AG09319 (cell line): ENCODE measurements at regions not wholly inside any gene's neighbourhood (a gene's known extent, or its start where the extent isn't known, plus 50 kb on each side); places are given as distances from the start of the nearest gene placed in this dataset.
"Not testable (repeated sequence)": the region's sequence is repeated elsewhere in the genome, so short reads cannot be mapped to it uniquely, and the experiment has no call there.

ENCODE experiments used
- DNase-seq: peaks from one replicate; pipeline ENCODE4 v3.0.0-alpha.2; 2010; ENCODE audit warnings: low read depth; ENCODE audit errors: extremely low read depth
- TF ChIP-seq, protein P1 (sequence below): IDR thresholded peaks from 2 replicates; pipeline ENCODE4 v1.5.1; 2011; ENCODE audit warnings: low read depth, mild to moderate bottlenecking, inconsistent platforms, low read length, moderate library complexity

- TF ChIP-seq, protein P1, sequence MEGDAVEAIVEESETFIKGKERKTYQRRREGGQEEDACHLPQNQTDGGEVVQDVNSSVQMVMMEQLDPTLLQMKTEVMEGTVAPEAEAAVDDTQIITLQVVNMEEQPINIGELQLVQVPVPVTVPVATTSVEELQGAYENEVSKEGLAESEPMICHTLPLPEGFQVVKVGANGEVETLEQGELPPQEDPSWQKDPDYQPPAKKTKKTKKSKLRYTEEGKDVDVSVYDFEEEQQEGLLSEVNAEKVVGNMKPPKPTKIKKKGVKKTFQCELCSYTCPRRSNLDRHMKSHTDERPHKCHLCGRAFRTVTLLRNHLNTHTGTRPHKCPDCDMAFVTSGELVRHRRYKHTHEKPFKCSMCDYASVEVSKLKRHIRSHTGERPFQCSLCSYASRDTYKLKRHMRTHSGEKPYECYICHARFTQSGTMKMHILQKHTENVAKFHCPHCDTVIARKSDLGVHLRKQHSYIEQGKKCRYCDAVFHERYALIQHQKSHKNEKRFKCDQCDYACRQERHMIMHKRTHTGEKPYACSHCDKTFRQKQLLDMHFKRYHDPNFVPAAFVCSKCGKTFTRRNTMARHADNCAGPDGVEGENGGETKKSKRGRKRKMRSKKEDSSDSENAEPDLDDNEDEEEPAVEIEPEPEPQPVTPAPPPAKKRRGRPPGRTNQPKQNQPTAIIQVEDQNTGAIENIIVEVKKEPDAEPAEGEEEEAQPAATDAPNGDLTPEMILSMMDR, result no peak
Observed at GRCh38 chr17:33716957-33717356, 423.9 kb upstream of the ASIC2 start.

GRCh38 chr17:33723736-33724135 is 430.6 kb upstream of the ASIC2 start:
- DNase-seq, result not testable (repeated sequence)

More at GRCh38 chr17:33716957-33717356, 423.9 kb upstream of the ASIC2 start:
- no peak for DNase-seq

DNA sequence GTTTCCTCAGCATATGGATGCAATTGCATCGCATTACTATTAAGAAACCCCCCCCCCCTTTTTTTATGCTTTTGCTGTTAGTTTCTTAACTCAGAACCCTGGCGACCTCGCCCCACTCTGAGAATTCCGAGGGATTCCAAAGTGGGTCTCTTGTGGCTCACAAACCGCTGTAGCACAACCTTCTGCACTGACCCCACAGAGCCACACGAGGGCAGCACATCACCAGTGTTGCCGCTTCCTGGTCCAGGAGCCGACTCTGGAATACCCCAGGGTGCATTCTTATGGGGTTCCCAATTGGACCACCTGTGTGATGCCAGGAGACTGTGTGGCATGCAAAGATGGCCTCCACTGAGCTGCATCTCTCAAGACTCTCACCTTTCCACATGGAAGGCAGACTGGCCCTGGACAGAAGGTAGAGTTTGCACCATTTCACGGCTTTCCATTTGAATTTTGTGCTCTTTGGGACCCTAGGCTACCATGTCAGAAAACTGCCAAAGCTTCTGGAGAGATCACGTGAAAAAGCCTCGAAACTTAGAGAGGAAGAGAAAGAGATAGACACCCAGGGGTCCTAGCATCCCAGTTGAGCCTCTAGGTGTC is 432.7 kb upstream of the ASIC2 start:
- TF ChIP-seq, protein P1, result peak; percentile 64
- DNase-seq, result no peak

DNA sequence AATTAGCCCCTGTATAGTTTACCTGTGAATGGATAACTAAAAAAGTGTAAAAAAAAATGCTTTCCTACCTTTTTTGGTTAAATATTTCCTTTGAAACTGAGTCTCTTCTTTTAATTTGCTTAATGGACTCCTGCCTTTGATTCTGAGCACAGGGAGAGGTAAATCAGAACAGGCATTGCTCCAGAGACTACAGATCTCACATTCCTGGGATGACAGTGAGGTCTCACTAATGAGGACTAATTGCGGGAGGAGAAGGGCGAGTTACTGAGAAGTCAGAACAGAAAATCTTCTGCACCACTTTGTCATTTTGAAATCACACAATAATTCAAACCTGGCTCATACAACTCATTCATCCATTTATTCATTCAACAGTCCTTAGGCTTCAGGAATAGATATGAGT is 437.0 kb upstream of the ASIC2 start:
- TF ChIP-seq, protein P1, result no peak
- DNase-seq, result no peak

- no peak for DNase-seq
- TF ChIP-seq, protein P1, result no peak
Observed at GRCh38 chr17:33732116-33732515, 439.0 kb upstream of the ASIC2 start.

DNA sequence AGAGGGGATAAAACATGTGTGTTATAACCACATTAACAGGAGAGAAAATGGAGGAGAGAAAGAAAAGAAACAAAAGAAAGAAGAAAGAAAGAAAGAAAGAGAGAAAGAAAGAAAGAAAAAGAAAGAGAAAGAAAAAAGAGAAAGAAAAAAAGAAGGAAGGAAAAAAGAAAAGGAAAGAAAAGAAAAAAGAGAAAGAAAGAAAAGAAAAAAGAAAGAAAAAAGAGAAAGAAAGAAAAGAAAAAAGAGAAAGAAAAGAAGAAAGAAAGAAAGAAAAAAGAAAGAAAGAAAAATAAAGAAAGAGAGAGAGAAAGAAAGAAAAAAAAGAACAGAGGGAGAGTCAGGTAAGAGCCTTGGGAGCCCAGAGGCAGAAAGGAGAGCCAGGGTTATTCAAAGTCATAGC is 446.6 kb upstream of the ASIC2 start:
- DNase-seq, result no peak
- TF ChIP-seq, protein P1, result no peak

DNA sequence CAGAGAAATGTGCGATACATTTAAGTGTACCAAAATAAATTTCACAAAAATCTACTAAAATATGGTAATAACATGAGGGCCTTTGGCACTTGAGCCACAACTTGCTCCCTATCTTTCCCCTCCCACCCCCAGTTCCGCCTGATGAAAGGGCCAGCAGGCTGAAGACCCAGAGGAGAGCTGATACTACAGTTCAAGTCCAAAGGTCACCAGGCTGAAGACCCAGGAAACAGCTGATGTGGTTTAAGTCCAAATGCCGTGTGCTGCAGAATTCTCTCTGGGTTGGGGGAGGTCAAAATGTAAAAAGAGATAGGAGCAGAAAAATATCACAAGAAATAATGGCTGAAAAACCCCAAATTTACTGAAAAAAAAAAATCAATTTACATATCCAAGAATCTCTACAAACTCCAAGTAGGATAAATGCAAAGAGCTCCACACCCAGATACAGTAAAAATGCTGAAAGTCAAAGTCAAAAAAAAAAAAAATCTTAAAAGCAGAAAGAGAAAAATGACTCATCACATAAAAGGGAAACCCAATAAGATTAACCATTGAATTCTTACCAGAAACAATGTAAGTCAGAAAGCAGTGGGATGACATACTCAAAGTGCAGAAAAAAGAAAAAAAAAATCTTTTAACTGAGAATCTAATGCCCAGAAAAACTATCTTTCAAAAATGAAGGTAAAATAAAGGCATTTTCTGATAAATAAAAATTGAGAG is 452.1 kb upstream of the ASIC2 start:
- no peak for DNase-seq
- TF ChIP-seq, protein P1, result no peak

- TF ChIP-seq, protein P1, result no peak
- no peak for DNase-seq
Observed at GRCh38 chr17:33749171-33749570, 456.1 kb upstream of the ASIC2 start.
